Naive B cell (primary cell): ENCODE measurements at regions not wholly inside any gene's neighbourhood (a gene's known extent, or its start where the extent isn't known, plus 50 kb on each side); places are given as distances from the start of the nearest gene placed in this dataset.
"Not testable (repeated sequence)": the region's sequence is repeated elsewhere in the genome, so short reads cannot be mapped to it uniquely, and the experiment has no call there.

Experiments used
- ATAC-seq, 2 donors: fragments of 150-1000 bp; cut with Tn5 transposase; 2 replicates each; pipeline ENCODE4 v1.10.0; 2021; ENCODE audit warnings: low read depth in 2 of 2, mild to moderate bottlenecking in 2 of 2, moderate library complexity in 2 of 2
- DNase-seq: peaks from one replicate; pipeline ENCODE4 v3.0.0; 2022
- H3K27ac Mint-ChIP-seq, 6 donors: one replicate each; pipeline ENCODE4 v1.8.0; 2020 to 2022; ENCODE audit warnings: mild to moderate bottlenecking in 6 of 6, mixed read lengths in 6 of 6, moderate library complexity in 5 of 6, inconsistent platforms in 2 of 6
- H3K27me3 Mint-ChIP-seq, 3 donors: one replicate each; pipeline ENCODE4 v1.8.0; 2021 to 2022; ENCODE audit warnings: mixed read lengths in 3 of 3, mild to moderate bottlenecking in 1 of 3
- H3K36me3 Mint-ChIP-seq, 2 donors: one replicate each; pipeline ENCODE4 v1.8.0; 2020 to 2022; ENCODE audit warnings: mixed read lengths in 2 of 2, inconsistent platforms in 1 of 2, mild to moderate bottlenecking in 1 of 2
- H3K4me1 Mint-ChIP-seq, 3 donors: one replicate each; pipeline ENCODE4 v1.8.0; 2020 to 2022; ENCODE audit warnings: mixed read lengths in 3 of 3, inconsistent platforms in 1 of 3, mild to moderate bottlenecking in 1 of 3, moderate library complexity in 1 of 3
- H3K4me3 Mint-ChIP-seq, 8 donors: one replicate each; pipeline ENCODE4 v1.8.0; 2020 to 2022; ENCODE audit warnings: mild to moderate bottlenecking in 8 of 8, mixed read lengths in 8 of 8, moderate library complexity in 8 of 8, inconsistent platforms in 2 of 8
- H3K9me3 Mint-ChIP-seq, 7 donors: one replicate each; pipeline ENCODE4 v1.8.0; 2020 to 2022; ENCODE audit warnings: mixed read lengths in 7 of 7, mild to moderate bottlenecking in 5 of 7, inconsistent platforms in 2 of 7, moderate library complexity in 1 of 7

DNA sequence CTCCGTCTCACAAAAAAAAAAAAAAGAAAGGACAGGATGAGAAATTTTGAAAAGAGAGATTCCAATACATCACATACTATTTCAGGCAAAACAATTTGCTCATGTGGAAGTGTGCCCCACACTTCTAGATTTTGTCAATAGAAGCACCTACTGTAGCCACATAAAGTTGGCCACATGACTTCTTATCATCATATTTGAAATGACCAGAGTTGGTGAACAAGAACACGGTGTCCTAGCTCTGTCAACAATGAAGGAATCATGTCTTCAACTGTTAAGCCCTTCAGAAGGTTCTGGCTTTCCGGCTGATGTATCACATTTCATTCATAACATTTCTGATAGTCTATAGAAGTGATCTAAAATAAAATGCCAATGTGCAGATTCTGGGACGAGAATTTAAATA is 534.5 kb downstream of the TMEM114 start:
- no peaks in the 10 kb centered on the region for H3K27me3 Mint-ChIP-seq
- H3K27ac Mint-ChIP-seq: no peak overlapping the region
- no peaks in the 10 kb centered on the region for H3K36me3 Mint-ChIP-seq
- H3K4me3 Mint-ChIP-seq: no peak overlapping the region
- ATAC-seq: no peak
- H3K4me1 Mint-ChIP-seq: no peaks in the 10 kb centered on the region
- peaks cover 0 to 5% (median 2%) of the 10 kb centered on the region in 7 donors for H3K9me3 Mint-ChIP-seq
- no peak for DNase-seq

DNA sequence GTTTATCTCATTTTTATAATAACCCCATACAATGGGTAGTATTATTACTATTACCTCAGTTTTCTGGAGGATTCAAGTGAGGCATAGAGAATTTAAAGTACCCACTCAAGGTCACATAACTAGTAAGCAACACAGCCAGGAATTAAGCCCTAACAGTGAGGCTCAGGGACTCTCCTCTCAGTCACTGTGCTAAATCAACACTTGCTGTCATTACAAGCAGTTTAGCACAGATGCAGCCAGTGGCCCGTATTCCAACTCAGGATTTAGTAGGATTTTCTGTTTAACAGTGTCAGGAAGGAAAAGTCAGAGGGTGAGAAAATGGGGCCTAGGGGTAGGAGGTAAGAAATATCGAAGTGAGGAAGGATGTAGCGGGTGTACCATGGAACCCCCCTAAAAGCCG is 536.9 kb downstream of the TMEM114 start:
- Mint-ChIP-seq H3K27me3 (no peaks in the 10 kb centered on the region), H3K4me1 (no peaks in the 10 kb centered on the region), H3K27ac (no peak overlapping the region), H3K4me3 (no peak overlapping the region), H3K9me3 (peaks cover 0 to 6% (median 2%) of the 10 kb centered on the region in 7 donors), H3K36me3 (no peaks in the 10 kb centered on the region)
- no peak for ATAC-seq
- no peak for DNase-seq

DNA sequence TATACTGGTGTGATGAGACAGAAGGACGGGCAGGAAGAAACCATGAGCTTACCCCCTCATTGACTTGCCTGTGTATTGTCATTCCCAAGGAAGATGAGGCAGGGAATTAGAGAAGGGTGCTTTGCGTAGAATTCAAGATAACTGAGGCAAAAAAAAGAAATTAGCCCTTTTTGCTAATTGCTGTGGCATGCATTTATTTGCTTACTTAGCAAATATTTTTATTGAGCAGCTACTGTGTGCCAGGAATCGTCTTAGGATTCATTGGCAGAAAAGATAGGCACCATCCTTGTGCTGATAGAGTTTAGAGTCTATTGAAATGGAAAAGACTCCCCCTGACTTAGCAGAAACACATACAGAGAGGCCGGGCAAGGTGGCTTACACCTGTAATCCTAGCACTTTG is 541.9 kb downstream of the TMEM114 start:
- Mint-ChIP-seq H3K4me1 (no peaks in the 10 kb centered on the region), H3K36me3 (no peaks in the 10 kb centered on the region), H3K27me3 (no peaks in the 10 kb centered on the region), H3K4me3 (no peak overlapping the region), H3K27ac (no peak overlapping the region), H3K9me3 (peaks cover 3 to 18% (median 7%) of the 10 kb centered on the region in 7 donors)
- DNase-seq (no peak), ATAC-seq (no peak)

DNA sequence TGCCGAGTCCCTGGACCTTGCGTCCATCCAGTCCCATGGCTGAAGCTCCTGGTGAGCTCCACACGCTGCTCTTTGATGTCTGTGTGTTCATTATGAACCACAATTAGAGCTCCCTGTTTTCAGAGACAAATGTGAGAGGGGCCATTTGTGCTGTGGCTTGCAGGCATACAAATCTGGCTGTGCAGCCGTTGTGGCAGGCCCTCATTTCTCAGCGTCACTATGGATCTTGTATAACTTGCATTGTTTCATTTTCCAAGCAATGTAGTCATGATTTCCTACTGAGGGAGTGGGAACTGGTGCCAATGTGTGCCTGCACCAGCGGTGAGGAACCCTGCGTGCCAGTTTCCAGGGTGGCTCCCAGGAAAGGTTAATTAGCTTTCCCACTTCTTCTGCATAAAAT is 542.6 kb downstream of the TMEM114 start:
- no peaks in the 10 kb centered on the region for H3K36me3 Mint-ChIP-seq
- no peaks in the 10 kb centered on the region for H3K4me1 Mint-ChIP-seq
- no peak overlapping the region for H3K27ac Mint-ChIP-seq
- H3K27me3 Mint-ChIP-seq: no peaks in the 10 kb centered on the region
- ATAC-seq (no peak), DNase-seq (no peak)
- no peak overlapping the region for H3K4me3 Mint-ChIP-seq
- H3K9me3 Mint-ChIP-seq: peaks cover 3 to 19% (median 7%) of the 10 kb centered on the region in 7 donors

DNA sequence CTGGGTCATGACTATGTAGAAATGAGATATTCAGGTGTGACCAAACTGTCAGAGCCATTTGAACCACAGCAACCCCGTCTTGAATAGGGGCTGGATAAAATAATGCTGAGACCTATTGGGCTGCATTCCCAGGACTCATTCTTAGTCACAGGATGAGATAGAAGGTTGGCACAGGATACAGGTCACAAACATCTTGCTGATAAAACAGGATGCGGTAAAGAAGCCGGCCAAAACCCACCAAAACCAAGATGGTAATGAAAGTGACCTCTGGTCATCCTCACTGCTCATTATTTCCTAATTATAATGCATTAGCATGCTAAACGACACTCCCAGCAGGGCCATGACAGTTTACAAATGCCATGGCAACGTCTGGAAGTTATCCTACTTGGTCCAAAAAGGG is 545.5 kb downstream of the TMEM114 start:
- Mint-ChIP-seq H3K27ac (no peak overlapping the region), H3K27me3 (no peaks in the 10 kb centered on the region), H3K36me3 (no peaks in the 10 kb centered on the region), H3K4me3 (no peak overlapping the region), H3K9me3 (peaks cover 3 to 13% (median 7%) of the 10 kb centered on the region in 7 donors), H3K4me1 (no peaks in the 10 kb centered on the region)
- no peak for ATAC-seq
- DNase-seq: no peak

DNA sequence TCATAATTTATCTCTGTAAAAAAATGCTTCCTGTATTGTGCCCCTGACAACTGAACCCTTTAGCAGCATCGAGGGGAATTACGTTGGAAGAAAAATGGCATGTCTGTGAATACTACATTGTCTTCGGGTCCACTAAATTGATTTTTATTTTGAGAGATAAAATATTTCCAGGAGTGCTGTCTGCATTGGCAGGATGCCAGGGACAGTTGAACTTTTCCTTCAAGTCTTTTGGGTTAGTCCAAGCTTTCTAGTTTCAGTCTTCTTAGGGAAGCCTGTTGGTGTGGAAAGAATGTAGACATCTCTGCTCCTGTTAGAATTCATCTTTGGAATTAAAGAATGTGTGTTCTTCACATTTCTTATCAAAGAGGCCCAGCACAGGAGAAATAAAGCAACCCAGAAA is 557.9 kb downstream of the TMEM114 start:
- no peak for ATAC-seq
- peaks cover 3 to 27% (median 10%) of the 10 kb centered on the region in 7 donors for H3K9me3 Mint-ChIP-seq
- no peaks in the 10 kb centered on the region for H3K36me3 Mint-ChIP-seq
- no peak for DNase-seq
- no peaks in the 10 kb centered on the region for H3K27me3 Mint-ChIP-seq
- no peak overlapping the region for H3K27ac Mint-ChIP-seq
- no peaks in the 10 kb centered on the region for H3K4me1 Mint-ChIP-seq
- no peak overlapping the region for H3K4me3 Mint-ChIP-seq

DNA sequence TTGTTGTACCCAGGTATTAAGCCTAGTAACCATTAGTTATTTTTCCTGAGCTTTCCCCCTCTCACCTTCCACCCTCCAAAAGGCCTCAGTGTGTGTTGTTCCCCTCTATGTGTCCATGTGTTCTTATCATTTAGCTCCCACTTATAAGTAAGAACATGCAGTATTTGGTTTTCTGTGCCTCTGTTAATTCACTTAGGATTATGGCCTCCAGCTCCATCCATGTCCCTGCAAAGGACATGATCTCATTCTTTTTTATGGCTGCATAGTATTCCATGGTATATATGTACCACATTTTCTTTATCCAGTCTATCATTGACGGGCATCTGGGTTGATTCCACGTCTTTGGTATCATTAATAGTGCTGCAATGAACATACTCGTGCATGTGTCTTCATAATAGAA is 560.3 kb downstream of the TMEM114 start:
- H3K4me1 Mint-ChIP-seq, H3K4me3 Mint-ChIP-seq: not testable (repeated sequence)
- H3K9me3 Mint-ChIP-seq: peaks cover 0 to 24% (median 11%) of the 10 kb centered on the region in 7 donors

DNA sequence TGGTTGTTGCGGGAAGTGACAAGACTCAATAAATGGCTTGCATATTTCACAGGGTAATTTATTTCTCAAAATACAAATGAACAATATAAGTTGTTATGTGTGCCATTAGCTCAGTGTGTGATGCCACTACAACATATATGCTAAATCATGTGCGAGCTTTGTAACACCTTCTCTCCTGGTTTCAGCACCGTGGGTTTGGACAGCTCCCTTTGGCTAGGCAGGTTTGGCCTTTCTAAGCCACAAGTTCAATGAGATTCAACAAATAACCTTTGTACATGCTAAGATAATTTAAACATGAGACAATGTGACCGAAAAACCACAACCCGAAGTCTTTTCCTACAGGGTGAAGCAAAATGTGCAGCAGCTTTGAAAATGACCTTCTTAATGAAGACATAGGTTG is 563.9 kb downstream of the TMEM114 start:
- DNase-seq (no peak), ATAC-seq (no peak)
- H3K36me3 Mint-ChIP-seq: no peaks in the 10 kb centered on the region
- H3K4me1 Mint-ChIP-seq: no peaks in the 10 kb centered on the region
- no peak overlapping the region for H3K27ac Mint-ChIP-seq
- no peak overlapping the region for H3K4me3 Mint-ChIP-seq
- H3K27me3 Mint-ChIP-seq: no peaks in the 10 kb centered on the region
- peaks cover 0 to 24% (median 10%) of the 10 kb centered on the region in 7 donors for H3K9me3 Mint-ChIP-seq

More for the DNA sequence above, 560.3 kb downstream of the TMEM114 start:
- H3K27ac Mint-ChIP-seq, DNase-seq, H3K27me3 Mint-ChIP-seq, ATAC-seq, H3K36me3 Mint-ChIP-seq: not testable (repeated sequence)

DNA sequence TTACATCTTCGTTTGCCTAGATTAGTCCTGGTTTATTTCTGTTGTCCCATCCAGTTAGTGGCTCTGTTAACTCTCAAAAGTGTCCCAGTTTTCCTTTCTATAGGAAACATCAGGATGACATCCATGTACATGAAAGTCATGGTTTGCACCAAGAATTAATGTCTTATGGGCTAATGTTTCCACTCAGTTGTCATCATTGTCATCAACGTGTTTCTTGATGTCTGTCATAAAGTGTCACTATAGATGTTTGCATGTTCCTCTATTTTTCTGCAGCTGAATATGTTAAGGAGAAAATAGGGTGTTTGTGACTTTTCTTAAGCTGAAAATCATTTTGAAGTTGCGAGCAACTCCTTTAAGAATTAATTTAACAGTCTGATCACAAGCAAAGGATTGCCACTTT is 567.0 kb downstream of the TMEM114 start:
- H3K27me3 Mint-ChIP-seq: no peaks in the 10 kb centered on the region
- H3K4me1 Mint-ChIP-seq: no peaks in the 10 kb centered on the region
- no peaks in the 10 kb centered on the region for H3K36me3 Mint-ChIP-seq
- DNase-seq (no peak), ATAC-seq (no peak)
- H3K9me3 Mint-ChIP-seq: peaks cover under 1 to 14% (median 5%) of the 10 kb centered on the region in 7 donors
- H3K4me3 Mint-ChIP-seq: no peak overlapping the region
- H3K27ac Mint-ChIP-seq: no peak overlapping the region

DNA sequence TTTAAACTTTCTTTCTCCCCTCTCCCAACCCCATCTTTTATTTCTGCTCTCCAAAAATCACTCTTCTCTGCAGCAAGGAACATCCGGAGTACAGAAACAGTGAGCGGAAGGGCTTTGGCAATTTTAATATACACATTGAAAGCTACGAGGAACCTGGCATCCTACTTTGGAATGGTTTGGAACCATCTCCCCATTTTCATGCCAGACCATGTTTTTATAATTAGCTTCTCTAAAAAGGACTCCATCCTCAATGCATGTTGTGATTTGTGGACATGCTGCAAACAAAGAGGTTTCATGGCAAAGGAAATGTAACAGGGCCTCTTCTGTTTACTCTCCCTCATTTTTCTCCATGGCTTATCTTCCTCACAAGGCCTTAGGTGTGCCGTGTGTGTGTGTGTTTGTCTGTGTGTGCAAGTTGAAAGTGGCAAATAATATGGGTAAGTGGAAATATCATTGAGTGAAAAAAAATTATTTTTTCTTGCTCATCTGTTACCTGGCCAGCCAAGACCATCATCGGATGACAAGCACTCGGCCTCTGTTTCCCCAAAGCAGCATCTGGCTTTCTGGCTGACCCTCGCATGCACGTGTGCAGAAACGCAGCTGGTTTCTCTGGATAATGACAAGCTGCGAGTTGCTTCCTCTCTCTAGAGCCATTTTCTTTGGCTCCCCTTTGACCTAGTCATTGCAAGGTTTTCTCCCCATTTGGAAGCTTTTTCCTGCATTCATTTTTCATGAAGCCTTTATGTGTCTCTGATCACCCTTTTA is 585.0 kb downstream of the TMEM114 start:
- H3K27me3 Mint-ChIP-seq: no peaks in the 10 kb centered on the region
- no peaks in the 10 kb centered on the region for H3K36me3 Mint-ChIP-seq
- H3K4me1 Mint-ChIP-seq: no peaks in the 10 kb centered on the region
- no peak overlapping the region for H3K4me3 Mint-ChIP-seq
- ATAC-seq: no peak
- DNase-seq: no peak
- peaks cover 0 to 21% (median 12%) of the 10 kb centered on the region in 7 donors for H3K9me3 Mint-ChIP-seq
- H3K27ac Mint-ChIP-seq: no peak overlapping the region

DNA sequence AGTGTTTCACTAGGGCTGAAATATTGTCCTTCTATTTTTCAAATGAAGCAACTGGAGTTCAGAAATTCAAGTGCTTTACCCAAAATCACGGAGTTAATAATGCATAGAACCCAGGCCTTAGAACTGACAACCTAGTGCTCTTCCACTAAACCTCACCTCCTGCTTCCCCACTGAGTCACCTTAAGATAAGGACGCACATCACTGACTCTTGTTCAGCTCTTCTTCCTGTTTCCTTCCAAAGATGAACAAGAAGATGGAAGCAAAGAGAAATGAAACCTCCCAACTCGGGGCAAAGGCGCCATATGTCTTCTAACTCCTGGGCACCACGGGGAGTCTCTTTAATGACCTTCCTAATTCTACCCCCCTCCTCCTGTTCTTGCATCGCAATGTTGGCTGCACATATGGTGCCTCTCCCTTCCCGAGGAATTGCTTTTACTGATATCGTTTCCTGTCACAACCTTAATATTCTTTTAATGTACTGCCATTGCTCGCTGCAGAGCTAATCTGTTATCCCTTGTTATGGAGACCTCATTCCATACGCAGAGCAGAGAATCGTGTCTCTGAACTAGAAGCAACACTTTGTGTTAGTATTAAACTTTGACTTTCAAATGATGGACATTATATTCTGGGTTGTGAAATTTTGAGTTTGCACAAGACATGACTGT is 591.4 kb downstream of the TMEM114 start:
- Mint-ChIP-seq H3K27me3 (peaks cover 0 to 2% (median 0%) of the 10 kb centered on the region in 3 donors), H3K36me3 (no peaks in the 10 kb centered on the region), H3K27ac (no peak overlapping the region), H3K9me3 (peaks cover 2 to 27% (median 11%) of the 10 kb centered on the region in 7 donors), H3K4me3 (no peak overlapping the region), H3K4me1 (no peaks in the 10 kb centered on the region)
- ATAC-seq: no peak
- DNase-seq: no peak

DNA sequence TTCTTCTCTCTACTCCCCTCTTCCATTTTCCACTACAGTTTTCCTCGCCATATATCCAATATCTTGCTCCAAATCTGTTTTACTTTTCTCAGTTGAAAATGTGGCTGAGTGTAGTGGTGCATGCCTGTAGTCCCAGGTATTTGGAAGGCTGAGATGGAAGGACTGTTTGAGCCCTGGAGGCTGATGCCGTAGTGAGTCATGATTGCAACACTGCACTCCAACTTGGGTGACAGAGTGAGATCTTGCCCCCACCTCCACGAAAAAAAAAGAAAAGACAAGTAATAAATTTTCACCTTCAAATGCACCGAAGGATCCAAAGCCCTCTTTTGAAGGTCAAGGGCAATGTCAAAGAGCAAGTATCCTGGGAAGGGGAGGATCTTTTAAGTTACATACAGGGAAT is 592.3 kb downstream of the TMEM114 start:
- Mint-ChIP-seq H3K4me3 (no peak overlapping the region), H3K27ac (no peak overlapping the region), H3K4me1 (no peaks in the 10 kb centered on the region), H3K9me3 (peaks cover 2 to 27% (median 10%) of the 10 kb centered on the region in 7 donors), H3K27me3 (peaks cover 0 to 4% (median 0%) of the 10 kb centered on the region in 3 donors), H3K36me3 (no peaks in the 10 kb centered on the region)
- ATAC-seq (no peak), DNase-seq (no peak)

DNA sequence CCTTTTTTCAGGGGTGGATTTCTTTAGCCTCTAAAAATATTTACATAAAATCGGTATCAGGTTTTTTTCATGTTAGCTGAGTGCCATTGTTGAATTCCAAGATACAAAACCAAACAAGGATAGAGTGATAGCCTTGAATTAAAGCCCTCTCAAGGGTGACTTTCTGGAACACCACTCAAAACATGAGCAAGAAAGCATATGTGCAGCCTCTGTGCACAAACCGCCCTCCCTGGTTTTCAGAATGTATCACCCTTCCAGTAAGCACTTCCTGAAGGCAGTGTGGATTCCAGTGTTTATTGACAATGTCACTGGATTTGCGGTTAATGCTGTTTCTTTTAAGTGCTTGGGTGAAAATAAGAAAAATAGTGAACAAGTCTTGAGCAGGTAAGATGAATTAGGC is 597.7 kb downstream of the TMEM114 start:
- Mint-ChIP-seq H3K9me3 (peaks cover 0 to 6% (median 0%) of the 10 kb centered on the region in 7 donors), H3K36me3 (no peaks in the 10 kb centered on the region), H3K4me3 (no peak overlapping the region), H3K27me3 (peaks cover 0 to 9% (median 0%) of the 10 kb centered on the region in 3 donors), H3K4me1 (no peaks in the 10 kb centered on the region), H3K27ac (no peak overlapping the region)
- ATAC-seq (no peak), DNase-seq (no peak)

DNA sequence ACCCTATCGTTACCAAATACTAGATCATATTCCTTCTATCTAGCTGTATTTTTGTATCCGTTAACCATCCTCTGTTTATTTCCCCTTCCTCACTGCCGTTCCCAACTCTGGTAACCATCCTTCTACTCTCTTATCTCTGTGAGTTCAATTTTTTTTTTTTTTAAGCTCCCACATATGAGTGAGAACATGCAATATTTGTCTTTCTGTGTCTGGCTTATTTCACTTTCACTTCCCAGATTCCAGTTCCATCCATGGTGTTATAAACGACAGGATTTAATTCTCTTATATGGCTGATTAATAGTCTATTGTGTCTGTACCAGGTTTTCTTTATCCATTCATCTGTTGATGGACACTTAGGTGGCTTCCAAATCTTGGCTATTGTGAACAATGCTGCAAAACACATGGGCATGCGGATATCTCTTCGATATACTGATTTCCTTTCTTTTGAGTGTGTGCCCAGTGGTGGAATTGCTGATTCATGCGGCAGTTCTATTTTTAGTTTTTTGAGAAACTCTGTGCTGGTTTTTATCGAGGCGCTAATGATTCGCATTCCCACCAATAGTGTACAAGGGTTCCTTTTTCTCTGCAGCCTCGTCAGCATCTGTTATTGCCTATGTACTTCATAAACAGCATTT is 599.6 kb downstream of the TMEM114 start:
- DNase-seq: no peak
- Mint-ChIP-seq H3K27ac (no peak overlapping the region), H3K4me1 (no peaks in the 10 kb centered on the region), H3K4me3 (no peak overlapping the region), H3K36me3 (no peaks in the 10 kb centered on the region), H3K9me3 (peaks cover 0 to 6% (median 3%) of the 10 kb centered on the region in 7 donors), H3K27me3 (peaks cover 0 to 9% (median 0%) of the 10 kb centered on the region in 3 donors)
- ATAC-seq: no peak
